ENCODE measurements at regions not wholly inside any gene's neighbourhood (a gene's known extent, or its start where the extent isn't known, plus 50 kb on each side); places are given as distances from the start of the nearest gene placed in this dataset.
"Not testable (repeated sequence)": the region's sequence is repeated elsewhere in the genome, so short reads cannot be mapped to it uniquely, and the experiment has no call there.

- DNase-seq, result no peak
These were observed 997.5 kb upstream of the CTNND2 start for GRCh38 chr5:12901696-12902095.

GRCh38 chr5:12896086-12896485 lies 991.8 kb upstream of the CTNND2 start:
- no peak for DNase-seq

GRCh38 chr5:12885018-12885417 lies 980.8 kb upstream of the CTNND2 start:
- DNase-seq, result no peak

- DNase-seq, result no peak
These were observed 979.1 kb upstream of the CTNND2 start for GRCh38 chr5:12883395-12883794.

- DNase-seq, result no peak
These were observed 972.5 kb upstream of the CTNND2 start for GRCh38 chr5:12876541-12877298.

- no peak for DNase-seq
These were observed 966.8 kb upstream of the CTNND2 start for GRCh38 chr5:12870872-12871539.

- no peak for DNase-seq
These were observed 961.3 kb upstream of the CTNND2 start for GRCh38 chr5:12865529-12865928.

- no peak for DNase-seq
These were observed 957.8 kb upstream of the CTNND2 start for GRCh38 chr5:12861886-12862654.

- DNase-seq, result not testable (repeated sequence)
These were observed 951.9 kb upstream of the CTNND2 start for GRCh38 chr5:12856105-12856504.

GRCh38 chr5:12854386-12854785 lies 950.1 kb upstream of the CTNND2 start:
- no peak for DNase-seq

- no peak for DNase-seq
These were observed 947.5 kb upstream of the CTNND2 start for GRCh38 chr5:12851761-12852160.

- no peak for DNase-seq
These were observed 944.5 kb upstream of the CTNND2 start for GRCh38 chr5:12848709-12849108.

- no peak for DNase-seq
These were observed 941.4 kb upstream of the CTNND2 start for GRCh38 chr5:12845549-12846159.

GRCh38 chr5:12840972-12841371 lies 936.7 kb upstream of the CTNND2 start:
- no peak for DNase-seq

GRCh38 chr5:12837592-12837991 lies 933.3 kb upstream of the CTNND2 start:
- no peak for DNase-seq

- no peak for DNase-seq
These were observed 920.9 kb upstream of the CTNND2 start for GRCh38 chr5:12825163-12825562.

- no peak for DNase-seq
These were observed 901.0 kb upstream of the CTNND2 start for GRCh38 chr5:12805165-12805698.

- no peak for DNase-seq
These were observed 894.9 kb upstream of the CTNND2 start for GRCh38 chr5:12799165-12799564.

- no peak for DNase-seq
These were observed 891.1 kb upstream of the CTNND2 start for GRCh38 chr5:12795333-12795663.

GRCh38 chr5:12794476-12795332 lies 890.5 kb upstream of the CTNND2 start:
- no peak for DNase-seq

GRCh38 chr5:12793373-12793772 lies 889.1 kb upstream of the CTNND2 start:
- no peak for DNase-seq

Measured in anterior cingulate cortex (tissue), 58 donors.